ENCODE measurements at regions not wholly inside any gene's neighbourhood (a gene's known extent, or its start where the extent isn't known, plus 50 kb on each side); places are given as distances from the start of the nearest gene placed in this dataset.

DNA sequence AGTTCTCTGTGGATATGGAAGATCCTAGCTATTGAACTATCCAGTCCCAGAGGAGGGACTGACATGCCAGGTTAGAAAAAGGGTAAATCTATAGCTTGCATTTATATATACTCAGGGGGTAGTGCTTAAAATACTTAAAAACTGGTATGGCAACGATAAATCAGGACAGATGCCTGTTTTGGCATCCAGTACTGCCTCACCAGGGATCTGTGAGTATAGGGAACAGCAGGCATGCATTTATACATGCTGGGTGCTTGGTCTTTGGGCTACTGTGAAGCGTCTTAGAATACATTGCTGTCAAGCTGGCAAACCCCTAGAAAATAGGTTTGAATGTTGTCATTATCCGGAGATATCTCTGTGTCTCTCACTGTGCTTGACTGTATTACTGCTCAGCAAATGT lies 94.2 kb upstream of the DRD2 start:
- H4K20me1 ChIP-seq (ENCODE audit: insufficient read depth, low read length): no peaks in the 10 kb centered on the region
- no peak overlapping the region for H3K4me3 ChIP-seq (ENCODE audit: low read length)
- no peak overlapping the region for H3K4me2 ChIP-seq (ENCODE audit: low read length)
- H3K27me3 ChIP-seq (ENCODE audit: low read depth, low read length): peaks cover 19% of the 10 kb centered on the region
- H3K27ac ChIP-seq (ENCODE audit: low read length): no peak overlapping the region
- H3K36me3 ChIP-seq (replicated peaks; ENCODE audit: low read depth, low read length): no peaks in the 10 kb centered on the region
- no peaks in the 10 kb centered on the region for H3K9me3 ChIP-seq (ENCODE audit: insufficient read depth, low read length)
- no peaks in the 10 kb centered on the region for H3K79me2 ChIP-seq (ENCODE audit: low read length)
- no peaks in the 10 kb centered on the region for H3K4me1 ChIP-seq (ENCODE audit: low read length)
- H3K9ac ChIP-seq (ENCODE audit: low read length): no peak overlapping the region
- TF ChIP-seq EZH2phosphoT487 (IDR thresholded peaks at IDR 0.05; ENCODE audit: low read depth): no peak
- TF ChIP-seq, protein P1, sequence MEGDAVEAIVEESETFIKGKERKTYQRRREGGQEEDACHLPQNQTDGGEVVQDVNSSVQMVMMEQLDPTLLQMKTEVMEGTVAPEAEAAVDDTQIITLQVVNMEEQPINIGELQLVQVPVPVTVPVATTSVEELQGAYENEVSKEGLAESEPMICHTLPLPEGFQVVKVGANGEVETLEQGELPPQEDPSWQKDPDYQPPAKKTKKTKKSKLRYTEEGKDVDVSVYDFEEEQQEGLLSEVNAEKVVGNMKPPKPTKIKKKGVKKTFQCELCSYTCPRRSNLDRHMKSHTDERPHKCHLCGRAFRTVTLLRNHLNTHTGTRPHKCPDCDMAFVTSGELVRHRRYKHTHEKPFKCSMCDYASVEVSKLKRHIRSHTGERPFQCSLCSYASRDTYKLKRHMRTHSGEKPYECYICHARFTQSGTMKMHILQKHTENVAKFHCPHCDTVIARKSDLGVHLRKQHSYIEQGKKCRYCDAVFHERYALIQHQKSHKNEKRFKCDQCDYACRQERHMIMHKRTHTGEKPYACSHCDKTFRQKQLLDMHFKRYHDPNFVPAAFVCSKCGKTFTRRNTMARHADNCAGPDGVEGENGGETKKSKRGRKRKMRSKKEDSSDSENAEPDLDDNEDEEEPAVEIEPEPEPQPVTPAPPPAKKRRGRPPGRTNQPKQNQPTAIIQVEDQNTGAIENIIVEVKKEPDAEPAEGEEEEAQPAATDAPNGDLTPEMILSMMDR (IDR thresholded peaks at IDR 0.05; ENCODE audit: low read depth, low read length): no peak
- no peak overlapping the region for H2AFZ ChIP-seq (ENCODE audit: low read depth, low read length)

DNA sequence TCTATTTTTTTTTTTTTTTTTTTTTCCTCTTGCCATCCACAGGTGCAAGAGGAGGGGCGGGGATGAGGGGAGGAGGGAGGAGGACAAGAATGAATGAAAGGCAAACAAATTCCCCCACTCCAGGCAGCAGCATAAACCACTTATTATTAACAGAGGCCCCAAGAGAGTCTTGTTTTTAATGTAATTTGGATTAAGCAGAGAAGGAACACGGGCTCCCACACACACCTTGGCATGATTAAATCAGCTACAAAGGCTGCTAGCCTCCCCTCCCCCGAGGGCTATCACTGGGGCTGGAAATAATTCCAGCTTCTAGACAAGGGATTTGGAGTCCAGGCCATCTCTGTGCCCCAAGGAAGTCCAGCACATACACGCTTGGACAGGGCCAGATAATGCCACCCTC lies 93.4 kb upstream of the DRD2 start:
- Histone ChIP-seq H3K4me2 (ENCODE audit: low read length) (no peak overlapping the region), H3K9ac (ENCODE audit: low read length) (no peak overlapping the region), H3K4me3 (ENCODE audit: low read length) (no peak overlapping the region), H3K9me3 (ENCODE audit: insufficient read depth, low read length) (no peaks in the 10 kb centered on the region), H4K20me1 (ENCODE audit: insufficient read depth, low read length) (no peaks in the 10 kb centered on the region), H3K27me3 (ENCODE audit: low read depth, low read length) (peaks cover 22% of the 10 kb centered on the region), H2AFZ (ENCODE audit: low read depth, low read length) (no peak overlapping the region), H3K27ac (ENCODE audit: low read length) (no peak overlapping the region), H3K36me3 (replicated peaks; ENCODE audit: low read depth, low read length) (no peaks in the 10 kb centered on the region), H3K79me2 (ENCODE audit: low read length) (no peaks in the 10 kb centered on the region), H3K4me1 (ENCODE audit: low read length) (no peaks in the 10 kb centered on the region)
- TF ChIP-seq EZH2phosphoT487 (IDR thresholded peaks at IDR 0.05; ENCODE audit: low read depth): no peak
- TF ChIP-seq, protein P1 (IDR thresholded peaks at IDR 0.05; ENCODE audit: low read depth, low read length): no peak

DNA sequence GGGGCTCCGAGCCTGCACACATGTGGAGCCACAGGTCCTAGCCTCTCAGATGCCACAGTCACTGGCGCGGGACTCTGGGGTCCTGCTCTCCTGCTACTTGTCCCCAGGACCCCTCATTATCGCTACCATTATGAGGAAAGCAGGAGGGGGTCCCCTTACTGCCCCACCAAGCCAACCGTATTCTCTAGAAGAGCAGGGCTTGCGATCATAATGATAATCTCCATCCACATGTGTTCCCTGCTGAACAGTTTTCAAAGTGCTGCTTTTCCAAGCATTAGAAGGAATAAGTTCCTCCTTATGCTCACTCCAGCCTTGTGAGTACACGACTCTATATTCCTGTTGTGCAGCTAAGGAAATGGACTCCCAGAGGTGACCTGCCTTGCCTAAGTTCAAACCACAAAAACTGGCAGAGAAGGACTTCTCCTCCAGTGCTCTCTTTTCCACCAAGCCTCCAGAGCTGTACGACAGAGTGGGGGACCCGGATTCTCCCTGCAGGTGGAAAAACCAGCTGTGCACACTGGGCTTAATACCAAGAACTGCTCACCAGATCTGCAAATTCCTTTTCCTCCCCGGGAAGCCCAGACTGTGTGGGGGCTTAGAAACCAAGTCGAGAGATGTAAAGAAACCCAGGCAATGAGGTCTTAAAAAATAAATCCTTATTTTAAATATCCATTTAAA lies 92.8 kb upstream of the DRD2 start:
- Histone ChIP-seq H3K4me1 (ENCODE audit: low read length) (no peaks in the 10 kb centered on the region), H4K20me1 (ENCODE audit: insufficient read depth, low read length) (no peaks in the 10 kb centered on the region), H3K9me3 (ENCODE audit: insufficient read depth, low read length) (no peaks in the 10 kb centered on the region), H3K4me3 (ENCODE audit: low read length) (no peak overlapping the region), H2AFZ (ENCODE audit: low read depth, low read length) (no peak overlapping the region), H3K4me2 (ENCODE audit: low read length) (no peak overlapping the region), H3K27ac (ENCODE audit: low read length) (no peak overlapping the region), H3K9ac (ENCODE audit: low read length) (no peak overlapping the region), H3K36me3 (replicated peaks; ENCODE audit: low read depth, low read length) (no peaks in the 10 kb centered on the region), H3K79me2 (ENCODE audit: low read length) (no peaks in the 10 kb centered on the region), H3K27me3 (ENCODE audit: low read depth, low read length) (peaks cover 22% of the 10 kb centered on the region)
- no peak for TF ChIP-seq EZH2phosphoT487 (IDR thresholded peaks at IDR 0.05; ENCODE audit: low read depth)
- TF ChIP-seq, protein P1 (IDR thresholded peaks at IDR 0.05; ENCODE audit: low read depth, low read length): no peak

DNA sequence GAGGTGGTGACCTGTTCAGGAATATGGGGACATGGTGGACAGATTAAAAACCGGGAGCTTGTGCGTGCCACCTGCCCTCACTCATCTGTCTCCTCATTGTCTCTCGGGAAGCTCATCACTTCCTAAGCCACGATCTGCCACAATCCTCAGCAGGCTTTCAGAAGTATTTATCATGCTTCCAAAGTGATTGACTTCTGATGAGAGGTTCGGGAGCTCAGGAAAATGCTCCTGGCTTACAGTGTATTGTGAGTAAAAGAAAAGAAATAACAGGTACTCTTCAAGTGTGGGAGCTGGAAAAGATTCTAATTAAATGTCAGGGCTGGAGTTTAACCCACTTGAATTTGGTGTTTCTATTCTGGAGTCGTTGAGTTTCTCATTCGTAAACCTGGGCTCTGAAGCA lies 91.9 kb upstream of the DRD2 start:
- no peaks in the 10 kb centered on the region for H4K20me1 ChIP-seq (ENCODE audit: insufficient read depth, low read length)
- no peak overlapping the region for H3K4me3 ChIP-seq (ENCODE audit: low read length)
- H3K9me3 ChIP-seq (ENCODE audit: insufficient read depth, low read length): no peaks in the 10 kb centered on the region
- no peak overlapping the region for H3K9ac ChIP-seq (ENCODE audit: low read length)
- no peak overlapping the region for H3K4me2 ChIP-seq (ENCODE audit: low read length)
- no peaks in the 10 kb centered on the region for H3K79me2 ChIP-seq (ENCODE audit: low read length)
- no peak overlapping the region for H3K27ac ChIP-seq (ENCODE audit: low read length)
- TF ChIP-seq, protein P1 (IDR thresholded peaks at IDR 0.05; ENCODE audit: low read depth, low read length): no peak
- no peak for TF ChIP-seq EZH2phosphoT487 (IDR thresholded peaks at IDR 0.05; ENCODE audit: low read depth)
- peaks cover 22% of the 10 kb centered on the region for H3K27me3 ChIP-seq (ENCODE audit: low read depth, low read length)
- no peaks in the 10 kb centered on the region for H3K4me1 ChIP-seq (ENCODE audit: low read length)
- H3K36me3 ChIP-seq (replicated peaks; ENCODE audit: low read depth, low read length): no peaks in the 10 kb centered on the region
- no peak overlapping the region for H2AFZ ChIP-seq (ENCODE audit: low read depth, low read length)
